IPS-NIHi11 (cell line): ENCODE measurements at regions not wholly inside any gene's neighbourhood (a gene's known extent, or its start where the extent isn't known, plus 50 kb on each side); places are given as distances from the start of the nearest gene placed in this dataset.

Experiments used
- DNase-seq: peaks from one replicate; pipeline ENCODE4 v3.0.0; 2012; ENCODE audit warnings: mixed read lengths, low spot score

DNA sequence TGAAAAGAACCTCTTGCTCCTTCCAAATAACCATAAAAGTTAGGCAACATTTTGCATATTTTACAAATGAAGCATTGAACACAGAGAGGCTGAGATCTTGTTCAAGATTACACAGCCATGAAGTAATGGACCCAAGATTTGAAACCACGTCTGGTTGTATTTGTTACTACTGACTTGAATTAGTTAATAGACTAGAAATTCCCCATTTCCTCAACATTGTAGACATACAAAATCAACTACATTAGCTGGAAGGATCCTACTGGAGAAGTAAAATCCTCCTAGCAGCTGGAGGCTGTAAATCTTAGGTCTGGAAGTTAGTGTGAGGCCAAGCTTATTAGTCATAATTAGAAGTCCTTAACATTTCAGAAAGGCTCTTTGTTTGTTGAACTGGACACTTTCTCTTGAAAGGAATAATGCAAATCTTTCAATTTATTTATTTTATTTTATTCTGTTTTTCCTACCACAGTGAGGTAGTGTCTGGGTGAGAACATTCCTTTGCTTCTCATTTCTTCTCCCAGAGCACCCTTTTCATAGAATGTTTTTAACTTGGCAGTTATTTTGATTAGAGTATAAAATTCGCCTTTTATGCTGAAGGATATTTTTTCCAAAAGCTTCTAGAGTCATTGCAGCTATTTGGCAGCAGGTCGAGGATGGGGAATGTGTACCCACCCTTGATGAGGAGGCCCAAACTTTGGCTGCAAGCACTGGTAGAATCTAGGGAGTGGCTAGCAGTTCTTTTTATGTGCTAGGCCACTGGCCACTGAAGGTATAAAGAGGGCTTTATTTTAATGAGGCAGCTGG lies 62.0 kb upstream of the CLNK start:
- no peak for DNase-seq

DNA sequence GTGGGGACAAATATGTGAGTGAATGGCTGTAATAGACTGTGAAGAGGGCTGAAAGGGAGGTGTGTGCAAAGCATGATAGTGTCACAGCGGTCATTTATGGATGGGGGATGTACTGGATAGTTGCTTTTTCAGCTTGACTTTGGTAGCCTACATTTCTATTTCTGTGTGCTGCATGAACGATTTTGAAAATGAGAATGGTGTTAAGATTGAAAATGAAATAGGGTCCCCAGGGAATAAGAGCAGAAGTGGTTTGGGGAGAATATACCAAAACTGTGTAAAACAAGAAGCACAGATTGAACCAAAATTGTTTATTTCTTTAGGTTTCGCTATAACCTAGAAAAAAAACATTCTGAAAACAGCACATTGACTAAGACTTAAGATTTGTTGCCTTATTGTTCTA lies 58.8 kb upstream of the CLNK start:
- DNase-seq = no peak

DNA sequence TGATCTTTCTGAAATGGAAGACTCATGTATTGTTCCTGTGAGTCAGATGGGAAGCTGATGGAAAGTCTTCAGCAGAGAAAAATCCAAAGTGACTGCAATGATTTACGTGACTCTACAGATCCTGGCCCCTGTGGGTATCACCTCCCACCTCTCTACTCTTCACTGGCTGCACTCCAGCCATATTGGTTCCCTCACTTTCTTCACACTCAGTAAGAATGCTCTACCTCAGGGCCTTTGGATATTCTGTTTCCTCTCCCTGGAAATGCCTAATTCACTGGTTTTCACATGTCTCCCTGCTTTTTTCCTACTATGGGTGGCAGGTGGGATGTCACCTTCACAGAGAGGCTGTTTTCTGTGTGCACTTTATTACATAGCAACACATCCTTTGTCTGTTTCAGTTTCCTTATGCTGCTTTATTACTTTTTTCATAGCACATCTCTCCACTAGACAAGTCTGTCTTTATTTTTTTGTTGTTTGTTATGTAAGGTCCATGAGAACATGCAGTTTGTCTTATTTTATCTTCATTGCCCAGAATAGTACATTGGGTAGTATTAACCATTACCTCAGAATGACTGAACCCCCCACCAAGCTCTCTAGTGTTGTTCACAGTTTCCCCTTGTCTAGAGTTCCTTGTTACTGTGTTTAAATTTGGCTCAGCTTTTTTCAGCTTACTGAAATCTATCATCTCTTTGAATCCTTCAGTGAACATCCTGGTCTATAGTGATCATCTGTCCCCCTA lies 57.6 kb upstream of the CLNK start:
- DNase-seq = no peak

DNA sequence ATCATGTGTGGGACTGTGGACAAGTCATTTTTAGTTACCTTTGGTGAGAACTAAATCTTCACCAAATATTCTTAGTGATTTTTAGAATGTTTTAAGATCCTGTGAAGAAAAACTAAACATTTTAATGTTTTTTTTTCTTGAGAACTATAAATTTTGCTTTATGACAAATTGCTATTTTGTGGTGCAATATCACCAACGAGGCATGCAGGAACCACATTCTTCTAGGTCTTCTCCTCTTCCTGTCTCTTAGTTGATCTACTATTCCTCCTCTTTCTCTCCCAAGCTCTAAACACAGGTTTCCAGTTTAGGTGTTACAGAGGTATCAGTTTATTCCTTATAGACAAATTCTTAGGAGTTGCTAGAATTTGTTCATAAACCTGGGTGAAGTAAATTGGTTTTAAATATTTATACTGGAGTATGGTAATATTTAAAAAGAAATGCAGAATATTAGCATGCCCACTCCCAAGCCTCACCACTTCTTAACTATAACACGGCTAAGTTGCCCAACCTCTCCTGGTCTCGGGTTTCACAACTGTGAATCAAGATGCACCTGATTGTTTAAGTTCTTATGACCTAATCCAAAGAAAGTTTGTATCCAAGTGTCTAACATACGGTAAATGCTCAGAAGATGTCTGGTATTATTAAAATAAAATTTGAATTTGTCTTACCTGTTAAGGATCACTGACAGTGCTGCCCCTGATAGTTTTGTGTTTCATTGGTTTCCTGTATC lies 56.5 kb upstream of the CLNK start:
- DNase-seq = no peak

DNA sequence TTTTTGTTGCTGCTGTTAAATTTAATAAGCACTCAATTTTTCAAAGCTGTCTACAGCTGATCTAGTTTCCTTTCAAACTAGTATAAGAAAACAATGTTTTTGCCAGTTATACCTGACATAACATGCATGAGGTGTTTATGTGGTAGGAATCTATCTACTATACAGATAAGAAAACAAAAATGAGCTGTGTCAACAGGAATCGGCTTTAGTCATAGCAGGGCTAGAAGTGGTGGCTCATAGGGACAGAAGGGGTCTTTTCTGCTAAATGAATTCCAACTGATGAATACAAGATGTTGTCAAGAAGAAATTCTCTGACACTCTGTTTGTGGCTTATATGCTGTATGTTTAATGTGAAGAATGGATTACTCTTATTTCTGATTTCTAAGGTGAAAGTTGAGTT lies 55.7 kb upstream of the CLNK start:
- no peak for DNase-seq

DNA sequence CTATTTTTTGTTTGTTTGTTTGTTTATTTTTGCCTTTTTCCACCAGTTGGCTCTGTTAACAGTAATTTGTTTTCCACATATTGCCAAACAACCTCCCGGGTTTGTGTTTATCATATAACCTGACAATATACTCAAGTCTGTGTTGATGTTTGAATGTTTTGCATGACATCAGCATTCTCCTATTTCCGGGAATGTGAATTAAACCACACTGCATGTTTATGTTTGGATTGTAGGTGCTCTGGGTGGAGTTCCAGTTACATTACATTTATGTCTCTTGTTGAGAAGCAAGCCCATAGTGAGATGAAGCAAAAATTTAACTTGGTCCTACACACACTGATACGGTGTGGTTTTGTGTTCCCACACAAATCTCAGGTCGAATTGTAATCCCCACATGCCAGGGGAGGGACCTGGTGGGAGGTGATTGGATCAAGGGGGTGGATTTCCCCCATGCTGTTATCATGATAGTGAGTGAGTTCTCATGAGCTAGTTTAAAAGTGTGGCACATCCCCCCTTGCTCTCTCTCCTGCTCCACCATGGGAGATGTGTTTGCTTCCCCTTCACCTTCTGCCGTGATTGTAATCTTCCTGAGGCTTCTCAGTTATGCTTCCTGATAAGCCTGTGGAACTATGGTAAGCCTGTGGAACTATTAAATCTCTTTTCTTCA lies 54.4 kb upstream of the CLNK start:
- no peak for DNase-seq

DNA sequence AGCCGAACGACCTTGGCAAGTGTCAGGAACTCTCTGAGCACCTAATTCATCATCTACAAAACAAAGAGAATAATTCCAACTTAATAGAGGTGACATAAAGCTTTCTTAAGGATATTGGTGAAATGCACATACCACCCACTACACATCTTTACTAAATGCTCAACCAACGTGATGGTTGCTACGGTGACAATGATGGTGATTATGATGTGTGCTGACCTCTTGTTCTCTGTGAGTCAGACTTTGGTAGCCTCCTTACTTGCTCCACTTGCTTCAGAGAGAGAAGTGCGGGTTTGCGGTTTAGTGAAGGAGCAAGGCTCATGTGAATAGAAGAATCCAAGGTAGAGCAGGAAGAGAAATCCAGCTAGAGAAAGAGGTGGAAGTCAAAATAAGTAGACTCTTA lies 52.8 kb upstream of the CLNK start:
- no peak for DNase-seq

DNA sequence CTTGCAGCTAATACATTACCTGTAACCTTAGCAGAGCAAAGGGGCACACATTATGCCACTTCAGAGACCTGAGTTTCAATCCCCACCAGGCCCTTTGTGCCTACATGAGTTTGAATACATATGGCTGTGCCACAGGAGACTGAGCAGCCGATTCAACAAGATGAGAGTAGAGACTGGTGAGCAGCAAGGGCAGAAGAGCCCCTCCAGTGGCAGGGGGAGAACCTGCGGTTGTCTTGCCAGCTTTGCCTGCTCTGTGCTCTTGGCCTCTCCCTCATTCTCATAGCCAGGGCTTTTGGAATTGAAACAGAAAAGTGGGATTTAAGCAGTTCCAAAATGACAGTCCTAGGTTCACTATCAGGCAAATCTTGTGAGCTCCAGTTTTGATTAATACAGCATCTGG lies 52.3 kb upstream of the CLNK start:
- no peak for DNase-seq

DNA sequence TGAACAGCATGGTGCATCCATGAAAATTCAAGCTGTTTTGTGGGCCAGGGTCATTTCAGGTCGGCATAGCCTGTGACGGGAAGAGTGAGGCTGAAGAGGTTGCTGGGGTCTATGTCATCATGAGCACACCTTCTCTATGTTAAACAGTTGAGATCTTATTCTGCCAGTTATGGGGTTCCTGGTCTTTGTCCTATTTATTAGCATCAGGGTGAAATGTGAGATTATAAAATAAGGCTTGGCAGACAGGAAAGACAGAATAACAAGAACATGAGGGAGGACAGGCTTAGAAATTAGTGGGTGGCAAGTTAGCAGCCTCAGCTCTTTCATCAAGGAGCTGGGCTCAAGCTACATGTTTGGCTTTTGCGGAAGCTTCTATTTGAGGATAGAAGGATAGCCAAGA lies 51.7 kb upstream of the CLNK start:
- DNase-seq = no peak

DNA sequence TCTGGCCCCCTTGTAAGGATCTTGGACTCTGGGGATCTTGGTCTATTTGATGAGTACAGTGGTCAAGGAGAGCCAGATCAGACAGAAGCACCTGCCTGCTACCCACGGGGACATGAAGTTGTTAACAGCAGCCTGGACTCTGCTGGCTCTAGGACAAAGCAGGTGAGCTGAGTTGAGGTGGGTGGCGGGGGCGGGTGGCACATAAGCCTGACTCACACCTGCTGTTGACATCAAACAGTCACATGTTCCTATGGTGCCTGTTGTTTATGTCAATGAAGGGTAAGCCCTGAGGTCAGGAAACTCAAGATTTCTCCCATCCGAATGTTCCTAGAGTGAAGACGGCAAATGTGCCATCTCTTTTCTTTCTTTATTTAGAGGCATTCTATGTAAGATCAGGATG lies 50.1 kb upstream of the CLNK start:
- no peak for DNase-seq
